Mesenchymal stem cell (in vitro differentiated cells and primary cell): ENCODE measurements at regions not wholly inside any gene's neighbourhood (a gene's known extent, or its start where the extent isn't known, plus 50 kb on each side); places are given as distances from the start of the nearest gene placed in this dataset.
"Not testable (repeated sequence)": the region's sequence is repeated elsewhere in the genome, so short reads cannot be mapped to it uniquely, and the experiment has no call there.

ENCODE experiments used
- DNase-seq: peaks from one replicate; pipeline ENCODE4 v3.0.0-alpha.2; 2013
- H2AFZ ChIP-seq: one replicate; pipeline ENCODE4 v1.6.1; 2013; ENCODE audit warnings: low read depth, mild to moderate bottlenecking, control low read depth, inconsistent platforms, low read length, moderate library complexity
- H2AK5ac ChIP-seq: 2 replicates; pipeline ENCODE4 v1.6.1; 2013; ENCODE audit warnings: low read length, moderate library complexity, mild to moderate bottlenecking, inconsistent platforms; ENCODE audit not compliant: severe bottlenecking
- H2BK120ac ChIP-seq: one replicate; pipeline ENCODE4 v1.6.1; 2013; ENCODE audit warnings: low read depth, mild to moderate bottlenecking, inconsistent platforms, low read length, moderate library complexity
- H2BK12ac ChIP-seq, 2 experiments: one replicate each; pipeline ENCODE4 v1.6.1; 2013; ENCODE audit warnings: inconsistent platforms in 2 of 2, low read length in 2 of 2, mild to moderate bottlenecking in 2 of 2, moderate library complexity in 2 of 2, control low read depth in 1 of 2
- H2BK15ac ChIP-seq: one replicate; pipeline ENCODE4 v1.6.1; 2013; ENCODE audit warnings: mild to moderate bottlenecking, low read depth, inconsistent platforms; ENCODE audit not compliant: poor library complexity, severe bottlenecking
- H2BK5ac ChIP-seq: 2 replicates; pipeline ENCODE4 v1.6.1; 2013; ENCODE audit warnings: low read depth, mild to moderate bottlenecking, low read length, control low read depth, inconsistent platforms; ENCODE audit not compliant: poor library complexity, severe bottlenecking
- H3K14ac ChIP-seq, 2 experiments: one replicate each; pipeline ENCODE4 v1.6.1; 2013; ENCODE audit warnings: inconsistent platforms in 2 of 2, low read length in 2 of 2, control low read depth in 1 of 2, mild to moderate bottlenecking in 1 of 2, moderate library complexity in 1 of 2
- H3K18ac ChIP-seq, 2 experiments: one replicate each; pipeline ENCODE4 v1.6.1; 2013; ENCODE audit warnings: inconsistent platforms in 2 of 2, low read length in 2 of 2, control low read depth in 1 of 2, low read depth in 1 of 2, mild to moderate bottlenecking in 1 of 2
- H3K23ac ChIP-seq, 2 experiments: one replicate each; pipeline ENCODE4 v1.6.1; 2013; ENCODE audit warnings: inconsistent platforms in 2 of 2, low read length in 2 of 2, mild to moderate bottlenecking in 2 of 2, moderate library complexity in 2 of 2, control low read depth in 1 of 2
- H3K27ac ChIP-seq: 2 replicates; pipeline ENCODE4 v1.5.1; 2013; ENCODE audit warnings: mild to moderate bottlenecking, moderate library complexity, low read length, control low read depth, inconsistent platforms; ENCODE audit not compliant: poor library complexity, severe bottlenecking
- H3K27me3 ChIP-seq, 2 experiments: 2 replicates each; pipeline versions ENCODE4 v1.6.1 to v1.7.0; 2013; ENCODE audit warnings: low read length in 2 of 2, mild to moderate bottlenecking in 2 of 2, moderate library complexity in 2 of 2, control low read depth in 1 of 2, inconsistent platforms in 1 of 2; ENCODE audit not compliant: control insufficient read depth in 1 of 2, insufficient read depth in 1 of 2
- H3K36me3 ChIP-seq, 2 experiments: 2 replicates each; pipeline versions ENCODE4 v1.6.1 to v1.7.0; 2013; ENCODE audit warnings: low read length in 2 of 2, control low read depth in 1 of 2, inconsistent platforms in 1 of 2, low read depth in 1 of 2, mild to moderate bottlenecking in 1 of 2; ENCODE audit not compliant: insufficient read depth in 2 of 2, control insufficient read depth in 1 of 2
- H3K4ac ChIP-seq, 2 experiments: one replicate each; pipeline ENCODE4 v1.6.1; 2013; ENCODE audit warnings: inconsistent platforms in 2 of 2, low read length in 2 of 2, mild to moderate bottlenecking in 2 of 2, moderate library complexity in 2 of 2, control low read depth in 1 of 2, low read depth in 1 of 2
- H3K4me1 ChIP-seq: 2 replicates; pipeline ENCODE4 v1.6.1; 2013; ENCODE audit warnings: low read depth, low read length, control low read depth; ENCODE audit not compliant: control insufficient read depth, insufficient read depth
- H3K4me2 ChIP-seq: 2 replicates; pipeline ENCODE4 v1.6.1; 2013; ENCODE audit warnings: low read length, mild to moderate bottlenecking, inconsistent platforms; ENCODE audit not compliant: poor library complexity, severe bottlenecking
- H3K4me3 ChIP-seq, 2 experiments: 2 replicates each; pipeline versions ENCODE4 v1.5.1 to v1.7.0; 2013; ENCODE audit warnings: low read length in 2 of 2, mild to moderate bottlenecking in 2 of 2, control low read depth in 1 of 2, low read depth in 1 of 2; ENCODE audit not compliant: insufficient read depth in 1 of 2
- H3K79me1 ChIP-seq: replicated peaks from 2 replicates; pipeline ENCODE4 v1.6.1; 2013; ENCODE audit warnings: mild to moderate bottlenecking, control low read depth, low read length, inconsistent platforms; ENCODE audit not compliant: poor library complexity, severe bottlenecking
- H3K9ac ChIP-seq: 2 replicates; pipeline ENCODE4 v1.7.0; 2013; ENCODE audit warnings: mild to moderate bottlenecking, low read length, moderate library complexity
- H3K9me3 ChIP-seq: 2 replicates; pipeline ENCODE4 v1.7.0; 2013; ENCODE audit warnings: mild to moderate bottlenecking, low read length; ENCODE audit not compliant: control insufficient read depth
- H4K8ac ChIP-seq: one replicate; pipeline ENCODE4 v1.6.1; 2013; ENCODE audit warnings: inconsistent platforms, mild to moderate bottlenecking, low read length, moderate library complexity
- H4K91ac ChIP-seq: one replicate; pipeline ENCODE4 v1.6.1; 2013; ENCODE audit warnings: mild to moderate bottlenecking, low read length, inconsistent platforms
- WGBS: methylation state at CpG from one replicate; pipeline ENCODE4 v1.1.7; 2013; ENCODE audit warnings: mixed read lengths; 5-methylcytosine and 5-hydroxymethylcytosine counted together

DNA sequence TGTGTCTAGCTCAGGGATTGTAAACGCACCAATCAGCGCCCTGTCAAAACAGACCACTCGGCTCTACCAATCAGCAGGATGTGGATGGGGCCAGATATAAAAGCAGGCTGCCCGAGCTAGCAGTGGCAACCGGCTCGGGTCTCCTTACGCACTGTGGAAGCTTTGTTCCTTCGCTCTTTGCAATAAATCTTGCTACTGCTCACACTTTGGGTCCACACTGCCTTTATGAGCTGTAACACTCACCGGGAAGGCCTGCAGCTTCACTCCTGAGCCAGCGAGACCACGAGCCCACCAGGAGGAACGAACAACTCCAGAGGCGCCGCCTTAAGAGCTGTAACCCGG is 630.6 kb upstream of the NXPH2 start:
- not testable (repeated sequence) for H3K4me2 ChIP-seq, H3K4ac ChIP-seq, H2BK5ac ChIP-seq, H2BK15ac ChIP-seq, H3K18ac ChIP-seq, H3K23ac ChIP-seq, H3K27ac ChIP-seq, H4K8ac ChIP-seq, H2AFZ ChIP-seq, DNase-seq, H3K36me3 ChIP-seq, H2BK120ac ChIP-seq, H2AK5ac ChIP-seq, H3K27me3 ChIP-seq, H3K9ac ChIP-seq, H2BK12ac ChIP-seq, H4K91ac ChIP-seq, H3K79me1 ChIP-seq, H3K4me3 ChIP-seq, H3K14ac ChIP-seq, H3K4me1 ChIP-seq
- H3K9me3 ChIP-seq, result peaks cover 14% of the 10 kb centered on the region
- 88% methylated on average over 15 of the region's 15 CpGs for WGBS

DNA sequence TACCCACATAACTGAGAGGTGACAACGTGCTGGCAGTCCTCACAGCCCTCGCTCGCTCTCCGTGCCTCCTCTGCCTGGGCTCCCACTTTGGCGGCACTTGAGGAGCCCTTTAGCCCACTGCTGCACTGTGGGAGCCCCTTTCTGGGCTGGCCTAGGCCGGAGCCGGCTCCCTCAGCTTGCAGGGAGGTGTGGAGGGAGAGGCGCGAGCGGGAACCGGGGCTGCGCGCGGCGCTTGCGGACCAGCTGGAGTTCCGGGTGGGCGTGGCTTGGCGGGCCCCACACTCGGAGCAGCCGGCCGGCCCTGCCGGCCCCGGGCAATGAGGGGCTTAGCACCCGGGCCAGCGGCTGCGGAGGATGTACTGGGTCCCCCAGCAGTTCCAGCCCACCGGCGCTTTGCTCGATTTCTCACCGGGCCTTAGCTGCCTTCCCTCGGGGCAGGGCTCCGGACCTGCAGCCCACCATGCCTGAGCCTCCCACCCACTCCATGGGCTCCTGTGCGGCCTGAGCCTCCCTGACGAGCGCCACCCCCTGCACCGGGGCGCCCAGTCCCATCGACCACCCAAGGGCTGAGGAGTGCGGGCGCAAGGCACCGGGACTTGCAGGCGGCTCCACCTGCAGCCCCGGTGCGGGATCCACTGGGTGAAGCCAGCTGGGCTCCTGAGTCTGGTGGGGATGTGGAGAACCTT is 630.1 kb upstream of the NXPH2 start:
- H3K27me3 ChIP-seq, H2AK5ac ChIP-seq, H3K18ac ChIP-seq, DNase-seq, H3K9ac ChIP-seq, H3K4me3 ChIP-seq, H4K91ac ChIP-seq, H2AFZ ChIP-seq, H2BK5ac ChIP-seq, H2BK15ac ChIP-seq, H3K4ac ChIP-seq, H3K79me1 ChIP-seq, H3K4me1 ChIP-seq, H3K14ac ChIP-seq, H3K4me2 ChIP-seq, H3K27ac ChIP-seq, H3K36me3 ChIP-seq, H4K8ac ChIP-seq, H2BK12ac ChIP-seq, H2BK120ac ChIP-seq, H3K23ac ChIP-seq: not testable (repeated sequence)
- 94% methylated on average over 28 of the region's 45 CpGs for WGBS
- H3K9me3 ChIP-seq, result peaks cover 10% of the 10 kb centered on the region

DNA sequence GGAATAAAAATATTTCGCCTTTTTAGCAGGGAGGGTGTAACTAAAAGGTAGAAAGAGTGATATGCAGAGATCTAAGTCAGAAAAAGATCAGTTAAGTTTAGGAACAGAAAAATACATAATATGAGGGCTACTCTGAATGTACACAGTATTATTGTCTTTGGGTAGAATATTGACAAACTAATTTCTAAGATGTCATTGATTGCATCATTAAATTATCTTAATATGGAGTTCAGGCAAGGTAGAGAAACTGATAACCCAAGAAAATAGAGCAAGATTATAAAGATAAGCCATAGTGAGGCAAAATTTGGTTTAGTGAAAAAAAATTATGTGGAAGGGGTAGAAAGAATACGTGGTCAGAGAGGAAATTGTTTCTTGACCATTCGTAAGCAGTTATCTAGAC is 629.0 kb upstream of the NXPH2 start:
- Histone ChIP-seq H4K8ac (no peak overlapping the region), H3K4ac (no peak overlapping the region), H2AFZ (no peak overlapping the region), H4K91ac (no peak overlapping the region), H2BK15ac (no peak overlapping the region), H3K4me1 (no peaks in the 10 kb centered on the region), H2AK5ac (no peak overlapping the region), H2BK5ac (no peak overlapping the region), H2BK12ac (no peak overlapping the region), H3K4me2 (no peak overlapping the region), H3K14ac (no peak overlapping the region), H3K9ac (no peak overlapping the region), H3K36me3 (no peaks in the 10 kb centered on the region), H3K79me1 (no peaks in the 10 kb centered on the region), H3K27ac (no peak overlapping the region), H3K4me3 (no peak overlapping the region), H3K23ac (no peak overlapping the region), H3K9me3 (peaks cover 2% of the 10 kb centered on the region), H2BK120ac (no peak overlapping the region), H3K18ac (no peak overlapping the region), H3K27me3 (no peaks in the 10 kb centered on the region)
- DNase-seq, result no peak
- WGBS, result 45% methylated on average over 3 of the region's 3 CpGs

DNA sequence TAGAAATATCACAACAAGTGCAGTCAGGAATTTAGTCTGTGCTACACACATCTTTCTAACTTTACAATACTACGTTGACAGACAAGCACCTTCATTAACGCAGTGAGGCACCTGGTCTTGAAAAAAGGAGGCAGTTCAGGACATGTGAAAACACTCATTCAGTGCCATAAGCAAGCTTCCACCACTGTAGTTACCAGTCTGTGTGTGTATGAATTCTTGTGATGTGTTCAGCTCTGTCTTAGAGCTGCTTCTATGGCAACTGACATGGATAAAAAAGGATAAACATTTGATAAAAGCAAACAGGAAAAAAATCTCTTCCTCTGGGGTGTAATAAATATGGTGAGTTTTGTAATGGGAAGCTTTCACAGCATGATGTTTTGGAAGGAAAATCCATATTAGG is 623.8 kb upstream of the NXPH2 start:
- Histone ChIP-seq H2BK15ac (no peak overlapping the region), H3K27me3 (no peaks in the 10 kb centered on the region), H3K9ac (no peak overlapping the region), H3K4me2 (no peak overlapping the region), H3K79me1 (no peaks in the 10 kb centered on the region), H3K23ac (no peak overlapping the region), H3K14ac (no peak overlapping the region), H3K9me3 (no peaks in the 10 kb centered on the region), H2AK5ac (no peak overlapping the region), H4K91ac (no peak overlapping the region), H2BK12ac (no peak overlapping the region), H3K27ac (no peak overlapping the region), H3K4me1 (no peaks in the 10 kb centered on the region), H2AFZ (no peak overlapping the region), H2BK120ac (no peak overlapping the region), H3K4me3 (no peak overlapping the region), H2BK5ac (no peak overlapping the region), H4K8ac (no peak overlapping the region), H3K4ac (no peak overlapping the region), H3K36me3 (no peaks in the 10 kb centered on the region), H3K18ac (no peak overlapping the region)
- WGBS, result 63% methylated on average over 2 of the region's 2 CpGs
- peak; percentile 5 for DNase-seq
